ENCODE measurements at regions not wholly inside any gene's neighbourhood (a gene's known extent, or its start where the extent isn't known, plus 50 kb on each side); places are given as distances from the start of the nearest gene placed in this dataset.

DNA sequence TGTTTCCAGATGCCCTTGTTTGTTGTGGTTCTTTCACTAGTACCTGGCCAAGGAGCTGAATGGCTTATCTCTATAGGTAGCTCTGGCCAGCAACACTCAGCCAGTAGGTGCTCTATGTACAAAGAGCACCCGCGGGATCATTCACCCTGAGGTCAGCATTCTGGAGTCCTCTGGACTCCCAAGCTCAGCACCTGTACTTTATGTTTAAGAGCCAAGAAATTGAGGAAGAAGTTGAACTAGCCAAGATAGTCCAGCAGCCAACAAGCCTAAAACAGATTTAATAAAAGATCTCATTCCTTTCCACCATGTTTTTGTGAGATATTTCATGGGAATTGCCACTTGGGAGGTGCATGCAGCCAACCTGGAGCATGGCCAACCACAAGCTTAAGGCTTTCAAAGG is 242.6 kb upstream of the PAPPA start:
- DNase-seq, result no peak

DNA sequence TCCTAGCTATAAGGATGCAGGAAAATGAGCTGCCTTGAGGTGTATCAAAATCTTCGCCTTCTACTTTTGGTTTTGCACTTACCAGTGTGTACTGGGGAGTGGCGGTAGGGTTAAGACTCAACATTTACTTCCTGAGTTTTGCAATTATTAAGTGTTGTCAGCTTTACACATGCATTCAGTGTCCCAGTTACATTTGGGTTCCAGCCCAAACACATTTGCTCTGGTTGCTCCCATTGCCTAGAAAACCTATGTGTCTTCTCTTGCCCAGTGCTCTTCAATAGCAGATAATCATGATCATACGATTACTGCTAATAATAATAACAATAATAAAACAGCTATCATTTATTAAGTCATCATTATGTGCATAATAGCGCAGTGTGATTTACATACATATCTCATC is 241.5 kb upstream of the PAPPA start:
- DNase-seq, result no peak

DNA sequence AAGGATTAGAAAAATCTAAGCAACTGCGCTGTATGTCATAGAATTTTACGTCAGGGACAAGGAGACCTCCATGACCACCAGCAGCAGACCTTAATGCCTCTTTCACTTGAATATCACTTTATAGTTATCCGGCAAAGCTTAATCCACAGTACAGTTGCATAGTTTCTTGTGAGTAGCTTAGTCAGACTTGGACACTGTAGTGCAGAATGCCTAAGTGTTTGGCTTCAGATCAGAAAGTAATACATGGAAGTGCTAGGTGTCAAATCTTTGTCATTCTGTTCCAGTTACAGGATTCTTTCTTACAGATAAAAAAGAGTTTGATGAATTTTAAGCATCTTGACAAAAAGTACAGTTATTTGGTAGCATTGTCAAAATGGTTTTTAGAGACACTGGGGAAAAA is 239.9 kb upstream of the PAPPA start:
- DNase-seq, result no peak

DNA sequence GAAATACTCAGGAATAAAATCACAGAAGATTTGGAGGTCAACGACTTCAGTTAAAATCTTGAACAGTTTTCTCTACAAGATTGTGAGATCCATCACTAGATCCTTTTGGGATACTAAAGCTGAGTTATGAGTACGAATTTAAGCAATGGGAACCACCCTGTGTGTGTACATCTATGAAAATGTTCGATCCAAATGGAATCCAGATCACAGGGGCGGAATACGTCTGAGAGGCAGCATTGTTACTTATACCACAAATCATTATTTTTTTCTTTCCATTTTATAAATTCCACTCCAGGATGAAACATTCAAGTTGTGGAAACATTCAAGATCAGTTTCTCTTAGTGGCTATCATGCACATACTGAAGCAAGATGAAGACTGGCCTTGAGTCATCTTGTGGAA is 239.3 kb upstream of the PAPPA start:
- DNase-seq, result no peak

DNA sequence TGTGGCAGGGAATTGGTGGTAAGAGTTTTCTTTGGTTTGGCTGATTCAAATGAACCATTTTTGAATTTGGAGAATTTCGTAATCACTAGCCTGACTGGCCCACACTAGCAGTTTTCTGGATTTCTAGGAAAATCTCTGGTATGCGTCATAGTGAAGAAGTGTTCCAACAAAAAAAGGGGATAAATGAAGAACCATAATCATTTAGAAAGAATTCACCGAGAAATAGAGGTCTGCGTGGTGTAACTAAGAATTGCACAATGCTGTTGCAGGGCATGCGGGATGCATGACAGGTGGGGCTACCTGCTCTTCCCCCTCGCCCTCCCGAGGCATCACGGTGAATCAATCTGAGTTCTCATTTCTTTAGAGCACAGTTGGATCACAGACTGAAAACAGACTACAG is 232.3 kb upstream of the PAPPA start:
- no peak for DNase-seq

DNA sequence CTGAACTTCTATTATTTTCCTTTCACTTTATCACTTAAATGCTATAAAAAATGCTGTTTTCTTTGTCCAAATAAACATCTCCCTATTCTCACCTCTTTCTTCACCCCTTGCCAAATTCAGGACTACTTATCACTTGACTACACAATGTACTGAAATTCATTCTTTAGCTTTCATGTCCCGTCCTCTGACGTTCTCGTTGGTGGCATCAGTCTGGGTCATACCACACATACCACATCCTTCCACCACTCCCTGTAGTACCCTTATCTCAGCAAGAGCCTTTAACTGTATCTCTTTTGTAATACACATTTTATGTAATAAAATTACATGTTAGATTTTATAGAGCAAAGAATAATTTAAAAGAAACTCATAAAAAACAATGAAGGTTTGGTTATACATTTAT is 231.1 kb upstream of the PAPPA start:
- no peak for DNase-seq

DNA sequence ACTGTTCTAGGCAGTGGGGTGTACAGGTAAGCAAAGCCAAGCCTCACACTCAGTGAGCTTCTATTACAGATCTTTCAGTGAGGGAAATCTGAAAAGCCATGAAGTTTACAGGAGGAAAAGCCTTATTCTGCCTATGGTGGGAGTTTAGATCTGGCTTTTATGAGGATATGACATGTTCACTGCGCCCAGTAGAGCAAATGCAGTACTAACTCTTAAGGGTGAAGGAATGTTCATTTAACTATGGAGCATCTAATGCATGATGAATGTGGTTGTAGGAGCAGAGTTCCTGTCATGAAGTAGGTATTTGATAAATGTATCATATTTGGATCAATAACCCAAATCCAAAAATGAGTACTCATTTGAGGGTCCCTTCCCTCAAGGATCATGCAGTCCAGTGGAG is 230.2 kb upstream of the PAPPA start:
- no peak for DNase-seq

DNA sequence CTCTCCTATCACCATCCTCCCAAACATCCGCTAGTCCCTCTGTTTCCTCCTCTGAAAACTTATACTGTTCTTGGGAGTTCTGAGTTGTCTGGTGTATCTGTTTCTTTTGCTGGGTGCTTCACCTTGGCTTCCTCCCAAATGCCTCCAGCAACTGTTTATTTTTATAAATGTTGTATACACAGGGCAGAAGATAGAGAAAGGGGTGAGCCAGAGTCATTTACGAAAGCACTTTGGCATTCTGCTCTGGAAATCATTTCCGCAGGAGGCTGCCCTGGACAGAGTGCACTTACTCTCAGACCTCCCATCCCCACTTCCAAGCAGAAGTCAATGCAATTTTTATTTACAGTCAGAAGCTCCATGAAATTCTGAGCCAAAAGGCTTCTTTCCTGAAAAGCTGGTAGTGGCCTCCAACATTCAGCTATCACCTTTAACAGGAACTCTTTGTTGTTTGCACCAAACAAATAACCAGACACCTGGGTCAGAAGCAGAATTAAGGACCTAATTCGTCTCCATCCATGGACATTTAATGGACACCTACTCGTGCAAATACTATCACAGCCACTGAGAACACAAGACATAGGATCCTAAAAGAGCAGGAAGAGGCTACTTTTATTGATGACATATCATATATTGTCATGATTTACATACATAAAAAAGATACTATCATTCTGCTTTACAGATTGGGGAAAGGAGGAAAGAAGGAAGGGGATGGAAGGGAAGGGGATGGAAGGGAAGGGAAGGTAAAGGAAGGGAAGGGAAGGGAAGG is 229.5 kb upstream of the PAPPA start:
- DNase-seq, result no peak

DNA sequence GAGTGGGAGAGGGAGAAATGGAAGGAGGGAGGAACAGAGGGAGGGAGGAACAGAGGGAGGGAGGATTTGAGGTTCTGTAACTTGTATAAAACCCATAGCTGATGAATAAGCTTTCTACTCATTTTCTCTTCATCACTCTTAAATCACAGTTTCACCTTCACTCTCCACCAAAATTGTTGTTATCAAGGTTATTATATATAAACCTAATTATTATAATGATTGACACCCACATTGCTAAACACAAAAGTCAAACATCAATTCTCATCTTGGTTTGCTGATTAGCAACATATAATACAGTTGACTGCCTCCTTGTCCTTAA is 229.0 kb upstream of the PAPPA start:
- no peak for DNase-seq

DNA sequence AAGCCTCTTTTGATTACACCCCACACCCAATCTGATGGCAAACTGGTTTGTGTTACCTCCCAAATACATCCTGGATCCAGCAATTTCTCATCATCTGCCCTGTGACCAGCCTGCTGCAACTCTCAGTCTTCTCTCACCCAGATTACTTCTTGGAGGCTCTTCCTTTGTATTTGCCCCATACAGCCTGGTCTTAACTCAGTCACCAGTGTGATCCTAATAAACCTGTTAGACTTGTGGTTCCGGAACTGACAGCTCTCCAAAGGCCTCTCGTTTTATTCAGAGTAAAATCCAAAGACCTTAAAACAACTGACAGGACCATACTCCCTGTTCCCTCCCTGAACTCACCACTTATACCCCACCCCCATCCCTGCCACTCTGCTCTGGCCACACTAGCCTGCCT is 228.2 kb upstream of the PAPPA start:
- no peak for DNase-seq

DNA sequence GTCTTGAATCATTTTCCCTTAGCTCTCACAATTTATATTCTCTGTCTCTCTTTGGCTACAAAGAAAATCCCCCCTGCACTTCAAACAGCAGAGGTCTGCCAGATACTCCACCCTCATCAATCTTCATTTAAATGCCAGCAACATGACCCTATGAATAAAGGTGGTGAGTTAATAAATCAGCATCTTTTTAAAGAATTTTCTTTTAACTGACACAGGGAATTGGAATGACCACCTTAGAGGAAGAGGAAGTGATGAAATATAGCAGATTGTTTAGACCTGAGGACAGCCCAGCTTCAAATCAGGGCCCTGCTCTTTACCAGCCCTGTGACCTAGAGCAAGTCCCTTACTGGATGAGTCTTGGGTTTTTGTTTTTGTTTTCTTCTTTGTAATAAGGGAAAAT is 223.1 kb upstream of the PAPPA start:
- DNase-seq, result no peak

DNA sequence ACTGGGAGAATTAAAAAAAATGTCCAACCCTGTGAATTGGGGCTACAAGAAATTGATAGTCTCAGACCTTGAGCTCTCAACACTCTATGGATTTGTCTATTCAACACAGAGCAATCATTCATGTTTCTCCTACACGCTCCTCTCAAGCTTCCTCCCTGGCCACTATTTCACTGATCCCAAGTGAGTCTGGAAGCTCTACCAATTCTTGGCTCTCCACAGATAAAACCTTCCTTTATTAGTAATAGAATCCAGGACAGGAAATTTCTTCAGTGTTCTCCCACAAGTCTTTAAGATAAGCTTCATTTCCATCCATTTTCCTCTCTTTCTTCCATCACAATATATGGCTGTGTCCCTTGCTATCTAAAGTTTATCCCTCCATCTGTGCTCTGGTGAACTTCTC is 215.1 kb upstream of the PAPPA start:
- DNase-seq, result no peak

DNA sequence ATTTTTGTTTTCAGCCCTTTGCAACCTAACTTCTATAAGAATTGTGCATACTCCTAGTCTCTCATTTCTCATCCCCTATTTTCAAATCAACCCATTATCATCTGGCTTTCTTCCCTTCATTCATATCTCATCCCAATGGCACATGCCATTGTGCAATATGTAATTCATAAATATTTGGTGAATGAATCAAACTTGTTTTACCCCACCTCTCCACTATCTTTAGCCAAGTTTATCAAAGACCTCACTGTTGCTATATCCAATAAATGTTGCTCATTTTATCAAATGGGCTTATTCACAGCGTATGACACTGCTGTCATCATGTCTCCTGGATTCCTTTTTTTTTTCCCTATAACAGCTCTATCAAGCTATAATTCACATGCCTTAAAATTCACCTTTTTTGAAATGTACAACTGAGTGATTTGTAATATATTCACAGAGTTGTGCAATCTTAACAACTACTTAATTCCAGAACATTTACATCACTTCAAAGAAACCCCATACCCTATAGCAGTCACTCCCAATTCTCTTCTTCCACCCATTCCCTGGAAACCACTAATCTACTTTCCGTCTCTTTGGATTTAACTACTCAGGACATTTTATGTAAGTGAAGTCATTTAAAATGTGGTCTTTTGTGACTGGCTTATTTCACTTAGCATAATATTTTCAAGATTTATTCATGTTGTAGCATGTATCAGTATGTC is 214.4 kb upstream of the PAPPA start:
- no peak for DNase-seq

DNA sequence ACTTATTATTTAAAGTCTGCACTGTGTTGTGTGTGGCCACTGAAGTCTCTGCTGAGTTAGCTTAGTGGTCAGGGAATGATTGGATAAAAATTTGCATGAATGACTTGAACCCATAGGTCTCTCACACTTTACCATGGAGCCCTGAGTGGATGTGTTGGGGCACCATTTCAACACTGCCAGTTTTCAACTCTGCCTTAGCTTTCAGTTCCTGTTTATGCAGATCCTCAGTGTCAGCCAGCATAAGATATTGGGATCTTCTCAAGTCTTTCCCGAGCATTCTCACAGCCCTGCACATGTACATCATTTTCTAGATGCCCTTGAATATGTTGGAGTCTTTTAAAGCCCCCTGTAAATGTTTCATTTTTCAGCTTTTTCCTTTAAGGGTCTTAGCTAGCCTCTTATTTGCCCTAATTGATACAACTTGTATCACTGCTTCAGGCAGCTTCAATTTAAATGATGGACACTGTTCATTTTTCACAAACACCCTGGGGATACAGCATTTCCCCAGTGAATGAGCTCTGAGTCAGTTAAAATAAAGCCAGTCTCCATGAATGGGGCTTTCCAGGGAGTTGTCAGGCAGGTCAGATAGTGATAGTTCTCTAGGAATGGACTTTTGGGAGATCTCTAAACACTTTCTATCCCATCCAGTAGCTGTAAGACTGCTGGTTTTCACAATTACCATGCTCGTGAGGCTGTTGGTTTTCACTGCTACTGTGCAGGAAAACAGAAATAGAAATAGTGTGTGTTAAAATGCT is 211.9 kb upstream of the PAPPA start:
- no peak for DNase-seq

DNA sequence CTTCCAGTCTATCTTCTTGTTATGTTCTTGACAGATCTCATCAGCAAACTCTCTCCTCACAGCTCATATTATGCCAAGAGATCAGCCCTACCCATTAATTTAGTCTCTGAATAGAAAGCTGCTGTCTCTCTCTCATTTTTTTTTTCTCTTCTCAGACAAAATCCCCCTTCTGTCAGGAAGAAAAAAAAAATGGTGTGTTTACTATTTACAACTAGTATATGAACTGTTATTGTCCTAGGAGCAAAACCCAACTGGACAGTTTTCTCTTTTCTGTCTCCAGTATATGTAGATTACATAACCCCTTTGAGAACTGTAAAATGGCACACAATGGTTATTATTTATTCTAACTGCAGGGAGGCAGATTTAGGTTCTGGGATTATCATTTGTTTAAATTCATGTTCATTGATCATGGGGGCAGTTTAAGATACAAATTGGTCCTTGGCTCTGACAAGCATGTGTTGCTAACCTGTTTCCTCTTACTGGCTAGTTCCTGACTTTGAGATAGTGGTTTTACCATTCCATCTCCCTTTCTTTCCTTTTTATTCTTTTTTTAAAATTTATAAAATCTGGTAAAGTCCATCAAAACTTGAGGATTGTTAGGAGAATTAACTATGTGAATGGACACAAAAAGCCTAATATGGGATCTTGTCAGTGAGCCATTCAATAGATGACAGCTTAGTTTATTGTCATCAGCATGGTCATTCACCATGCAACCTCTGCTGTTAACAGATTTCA is 210.0 kb upstream of the PAPPA start:
- no peak for DNase-seq

DNA sequence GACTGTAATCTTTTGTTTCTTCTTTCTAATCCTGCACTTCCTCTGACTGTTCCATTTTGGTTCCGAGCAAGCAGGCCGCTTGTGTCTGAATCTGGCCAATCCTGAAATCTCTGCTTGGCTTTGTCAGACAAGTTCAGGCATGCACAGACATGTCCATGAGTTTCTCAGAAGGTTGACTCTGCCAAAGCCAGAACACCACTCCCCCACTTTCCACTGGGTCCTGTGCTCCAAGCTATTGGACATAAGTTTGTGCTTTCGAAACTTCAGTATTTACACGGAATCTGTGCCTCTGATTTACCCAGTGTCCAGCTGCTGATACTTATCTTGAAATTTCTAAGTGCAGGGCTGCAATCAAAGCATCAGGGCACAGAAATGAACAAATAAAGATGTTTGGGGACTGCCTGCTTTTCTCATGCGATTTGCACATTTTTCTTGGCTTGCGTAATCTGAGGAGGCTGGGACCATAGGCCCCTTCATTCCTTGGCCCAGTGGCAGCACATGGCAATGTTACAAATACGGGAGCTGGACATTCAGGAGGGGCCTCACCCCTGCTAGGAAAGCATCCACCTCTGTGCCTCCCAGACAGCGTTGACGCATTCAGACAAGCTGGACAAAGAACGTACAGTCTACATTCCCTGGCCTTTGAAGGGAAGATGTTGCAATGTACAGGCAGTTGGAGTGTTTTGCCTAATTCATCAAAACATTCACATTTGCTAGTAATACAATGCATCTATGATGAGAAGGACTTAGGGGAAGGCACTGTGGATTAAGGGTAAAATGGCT is 209.2 kb upstream of the PAPPA start:
- peak; percentile 0 for DNase-seq

DNA sequence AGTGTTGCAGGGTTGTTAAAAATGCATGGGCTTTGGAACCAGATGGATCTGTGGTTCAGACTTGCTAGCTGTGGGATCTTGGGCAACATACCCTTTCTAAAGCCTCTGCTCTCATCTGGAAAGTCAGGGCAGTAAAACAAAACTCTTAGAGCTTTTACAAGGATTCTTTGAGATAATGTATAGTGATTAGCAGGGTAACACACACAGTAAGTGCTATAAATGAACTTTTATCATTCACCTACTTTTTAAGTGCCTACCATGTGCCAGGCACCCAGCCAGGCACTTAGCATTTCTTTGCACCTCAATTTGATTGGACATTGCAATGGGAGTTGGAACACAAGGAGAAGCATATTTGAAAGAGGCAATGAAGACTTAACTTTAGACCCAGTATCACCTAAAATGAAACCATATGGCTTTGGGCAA is 208.6 kb upstream of the PAPPA start:
- DNase-seq, result no peak

DNA sequence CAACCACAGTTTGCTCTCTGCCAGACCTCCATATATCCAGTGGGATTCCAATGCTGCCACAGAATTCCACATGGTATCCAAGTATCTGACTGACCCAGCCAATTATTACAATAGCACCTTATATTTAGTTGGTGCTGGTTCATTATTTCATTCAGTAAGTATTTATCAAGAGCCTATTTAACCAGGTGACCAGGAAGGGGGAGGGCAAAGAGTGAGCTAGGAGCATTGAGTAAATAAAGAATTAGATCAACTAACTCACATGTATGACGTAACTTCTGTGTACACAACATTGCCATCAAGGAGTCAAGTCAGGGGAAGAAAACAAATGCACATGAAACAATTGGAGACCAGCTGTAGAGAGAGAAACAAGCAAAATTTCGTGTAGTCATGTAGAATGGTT is 207.1 kb upstream of the PAPPA start:
- no peak for DNase-seq

DNA sequence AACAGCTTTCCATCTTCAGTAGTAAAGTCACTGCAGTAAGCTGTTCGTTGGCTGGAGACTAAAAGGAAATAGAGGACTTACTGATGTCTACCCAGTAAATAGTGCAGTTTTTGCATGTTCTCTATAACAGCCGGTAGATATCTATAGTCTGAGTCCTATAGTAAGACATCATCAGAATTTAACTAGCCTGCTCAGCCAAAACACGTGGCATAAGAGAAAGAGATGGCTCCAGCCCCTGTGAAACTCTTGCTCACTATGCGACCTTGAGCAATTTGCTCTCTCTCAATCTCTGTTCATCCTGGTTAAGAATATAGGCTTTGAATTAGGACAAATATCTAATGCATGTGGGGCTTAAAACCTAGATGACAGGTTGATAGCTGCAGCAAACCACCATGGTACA is 201.6 kb upstream of the PAPPA start:
- DNase-seq, result no peak

DNA sequence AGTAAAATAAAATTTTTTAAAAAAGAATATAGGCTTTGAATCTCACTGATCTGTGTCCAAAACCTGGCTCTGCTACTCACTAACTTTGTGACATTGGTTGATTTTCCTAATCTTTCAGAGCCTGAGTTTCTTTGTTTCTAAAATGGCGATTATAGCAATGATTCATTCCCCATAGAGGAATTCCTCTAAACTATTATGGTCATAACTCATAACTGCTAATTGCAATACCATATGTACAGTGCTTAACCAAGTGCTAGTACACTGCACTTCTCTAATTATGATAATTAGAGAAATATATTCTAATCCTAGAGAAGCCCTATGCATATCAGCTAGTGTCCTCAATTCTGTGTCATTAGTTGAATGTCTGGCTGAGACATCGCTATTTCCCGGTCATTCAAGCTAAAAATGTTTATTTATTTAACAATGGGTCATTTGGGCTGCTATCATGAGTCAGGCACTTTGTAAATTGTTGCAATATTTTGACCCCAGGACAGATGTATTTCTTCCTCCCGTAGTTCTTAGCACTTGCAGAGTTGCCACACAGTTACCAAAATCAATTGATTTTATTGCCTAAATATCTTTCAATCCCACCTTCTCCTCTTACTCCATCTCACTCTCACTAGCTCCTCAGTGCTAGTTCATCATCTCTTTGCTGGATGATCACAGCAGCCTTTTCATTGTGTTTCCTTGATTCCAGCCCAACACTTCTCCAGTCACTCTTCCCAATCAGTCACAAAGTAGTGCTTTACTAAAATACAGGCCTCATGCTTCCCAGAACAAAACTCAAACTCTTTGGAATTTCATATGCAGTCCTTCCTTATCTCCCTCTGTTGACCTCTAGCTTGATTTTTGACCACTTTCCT is 200.9 kb upstream of the PAPPA start:
- no peak for DNase-seq

DNA sequence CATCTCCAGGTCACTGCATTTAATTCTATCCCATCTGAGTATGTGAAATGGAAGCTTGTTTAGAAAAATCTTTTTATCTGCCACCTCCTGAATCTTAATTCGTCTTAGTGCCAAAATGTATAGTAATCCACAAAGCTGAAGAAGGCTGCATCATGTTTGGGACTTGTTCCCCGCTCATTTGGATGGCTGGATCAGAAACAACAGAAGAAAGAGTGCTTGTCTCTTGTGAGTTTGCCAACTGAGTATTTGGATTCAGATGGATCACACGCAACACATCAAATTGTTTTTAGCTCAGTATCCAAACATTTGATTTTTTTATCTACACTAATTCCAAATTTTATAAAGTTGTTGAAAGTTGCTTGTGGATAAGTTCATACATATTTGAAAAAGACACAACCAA is 197.2 kb upstream of the PAPPA start:
- no peak for DNase-seq

DNA sequence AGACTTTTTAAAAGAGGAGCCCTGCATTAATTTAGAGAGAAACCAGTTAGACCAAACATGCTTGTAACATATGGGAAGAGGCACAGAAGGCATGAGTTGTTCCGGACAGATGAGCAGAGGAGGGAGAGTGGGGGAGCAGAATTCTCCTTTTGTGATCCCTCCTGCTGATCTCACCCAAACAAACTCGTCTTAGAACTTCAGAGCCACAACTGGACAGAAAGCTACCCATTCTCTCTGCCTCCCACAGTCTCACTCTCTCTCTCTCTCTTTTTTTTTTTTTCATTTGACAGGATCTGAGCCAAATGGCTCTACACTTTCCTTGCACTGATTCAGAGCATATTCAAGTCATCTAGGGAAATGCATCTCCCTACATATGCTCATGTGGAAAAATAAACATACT is 196.0 kb upstream of the PAPPA start:
- DNase-seq, result no peak
